ENCODE measurements at regions not wholly inside any gene's neighbourhood (a gene's known extent, or its start where the extent isn't known, plus 50 kb on each side); places are given as distances from the start of the nearest gene placed in this dataset.

DNA sequence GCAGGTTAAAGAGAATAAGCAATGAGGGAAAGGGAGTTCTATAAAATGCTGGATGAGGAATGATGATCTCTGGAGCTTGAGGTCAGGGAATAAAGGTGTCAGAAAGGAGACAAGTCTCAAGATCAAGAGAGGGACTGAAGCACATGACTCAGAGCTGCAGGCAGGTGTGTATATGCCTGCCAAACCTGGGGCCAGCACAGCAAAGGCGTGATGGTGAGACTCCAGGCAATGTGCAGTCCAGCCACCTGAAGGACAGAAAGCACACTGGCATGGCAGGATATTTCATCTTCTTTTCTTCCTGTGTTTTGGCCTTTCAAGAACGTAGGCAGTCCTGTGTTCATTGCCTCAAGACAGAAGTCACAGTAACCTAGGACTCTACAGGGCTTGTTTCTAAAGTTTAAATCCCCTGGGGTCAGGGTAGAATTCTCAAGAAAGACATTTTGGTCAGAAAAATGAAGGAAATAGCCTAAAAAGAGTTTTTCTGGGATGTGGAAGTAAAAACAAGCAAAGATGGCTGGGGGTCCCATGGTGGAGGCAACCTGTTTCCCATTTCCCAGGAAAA is 55.5 kb upstream of the TOPAZ1 start:
- in situ Hi-C loops (cut with HindIII; ENCODE audit: low pct_unique_long_range_greater_than_20kb, low sequenced_read_pairs) (no loop called here), intact Hi-C loops (cut with micrococcal nuclease; ENCODE audit: unreplicated experiment) (no loop called here)
- H3K4me3 ChIP-seq (ENCODE audit: low read depth in 2 of 2, low read length in 2 of 2), result no peak overlapping the region
- no peak overlapping the region for H3K27ac ChIP-seq (ENCODE audit: low read length)
- ChIA-PET POLR2A (no interaction called here), CTCF (no interaction called here)
- H3K9me3 ChIP-seq (ENCODE audit: control insufficient read depth, insufficient read depth, low read depth, low read length), result no peaks in the 10 kb centered on the region
- no TSS peak for BruUV-seq (replicated peaks)
- DNase-seq (ENCODE audit: low read depth, low spot score) (no peak), ATAC-seq (no peak)
- H3K36me3 ChIP-seq (ENCODE audit: control insufficient read depth, insufficient read depth, low read length), result no peaks in the 10 kb centered on the region
- H3K4me1 ChIP-seq (ENCODE audit: control insufficient read depth, insufficient read depth, low read length), result no peaks in the 10 kb centered on the region
- H3K27me3 ChIP-seq (ENCODE audit: control insufficient read depth, insufficient read depth, low read length), result peaks cover 5% of the 10 kb centered on the region; the same call in 1 of the 2 replicates
- no peak for TF ChIP-seq SIN3A (IDR thresholded peaks at IDR 0.05; ENCODE audit: borderline replicate concordance, insufficient read depth, low read depth, low read length)

GRCh38 chr3:44186712-44187111 is 55.0 kb upstream of the TOPAZ1 start:
- TF ChIP-seq SIN3A (IDR thresholded peaks at IDR 0.05; ENCODE audit: borderline replicate concordance, insufficient read depth, low read depth, low read length) (no peak), POLR2AphosphoS5 (IDR thresholded peaks at IDR 0.05; ENCODE audit: low read depth, low read length) (no peak), TCF7L2 (IDR thresholded peaks at IDR 0.05; ENCODE audit: low read depth, low read length) (no peak)
- TF ChIP-seq, protein P1, sequence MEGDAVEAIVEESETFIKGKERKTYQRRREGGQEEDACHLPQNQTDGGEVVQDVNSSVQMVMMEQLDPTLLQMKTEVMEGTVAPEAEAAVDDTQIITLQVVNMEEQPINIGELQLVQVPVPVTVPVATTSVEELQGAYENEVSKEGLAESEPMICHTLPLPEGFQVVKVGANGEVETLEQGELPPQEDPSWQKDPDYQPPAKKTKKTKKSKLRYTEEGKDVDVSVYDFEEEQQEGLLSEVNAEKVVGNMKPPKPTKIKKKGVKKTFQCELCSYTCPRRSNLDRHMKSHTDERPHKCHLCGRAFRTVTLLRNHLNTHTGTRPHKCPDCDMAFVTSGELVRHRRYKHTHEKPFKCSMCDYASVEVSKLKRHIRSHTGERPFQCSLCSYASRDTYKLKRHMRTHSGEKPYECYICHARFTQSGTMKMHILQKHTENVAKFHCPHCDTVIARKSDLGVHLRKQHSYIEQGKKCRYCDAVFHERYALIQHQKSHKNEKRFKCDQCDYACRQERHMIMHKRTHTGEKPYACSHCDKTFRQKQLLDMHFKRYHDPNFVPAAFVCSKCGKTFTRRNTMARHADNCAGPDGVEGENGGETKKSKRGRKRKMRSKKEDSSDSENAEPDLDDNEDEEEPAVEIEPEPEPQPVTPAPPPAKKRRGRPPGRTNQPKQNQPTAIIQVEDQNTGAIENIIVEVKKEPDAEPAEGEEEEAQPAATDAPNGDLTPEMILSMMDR (IDR thresholded peaks at IDR 0.05), result no peak
- ChIA-PET POLR2A (no interaction called here), CTCF (no interaction called here)
- H3K27me3 ChIP-seq (ENCODE audit: control insufficient read depth, insufficient read depth, low read length), result peaks cover 5% of the 10 kb centered on the region; the same call in 1 of the 2 replicates
- intact Hi-C loops (cut with micrococcal nuclease; ENCODE audit: unreplicated experiment) (no loop called here), in situ Hi-C loops (cut with HindIII; ENCODE audit: low pct_unique_long_range_greater_than_20kb, low sequenced_read_pairs) (no loop called here)
- DNase-seq (ENCODE audit: low read depth, low spot score) (no peak), ATAC-seq (no peak)
- H3K4me3 ChIP-seq (ENCODE audit: low read depth in 2 of 2, low read length in 2 of 2), result no peak overlapping the region
- H3K9me3 ChIP-seq (ENCODE audit: control insufficient read depth, insufficient read depth, low read depth, low read length), result no peaks in the 10 kb centered on the region
- no peaks in the 10 kb centered on the region for H3K36me3 ChIP-seq (ENCODE audit: control insufficient read depth, insufficient read depth, low read length)
- no peaks in the 10 kb centered on the region for H3K4me1 ChIP-seq (ENCODE audit: control insufficient read depth, insufficient read depth, low read length)
- BruUV-seq (replicated peaks), result no TSS peak
- H3K27ac ChIP-seq (ENCODE audit: low read length), result no peak overlapping the region

Small RNA genes lying in the stretch of these regions (microRNA-seq; reads per million reads assigned to microRNA genes)
- 9.5 reads per million, percentile 28 among the genes with 10 or more reads in this experiment for gene MIR138-1 (ENCODE audit: unreplicated experiment)

Measured in Panc1 (cell line).